ENCODE measurements at regions not wholly inside any gene's neighbourhood (a gene's known extent, or its start where the extent isn't known, plus 50 kb on each side); places are given as distances from the start of the nearest gene placed in this dataset.

DNA sequence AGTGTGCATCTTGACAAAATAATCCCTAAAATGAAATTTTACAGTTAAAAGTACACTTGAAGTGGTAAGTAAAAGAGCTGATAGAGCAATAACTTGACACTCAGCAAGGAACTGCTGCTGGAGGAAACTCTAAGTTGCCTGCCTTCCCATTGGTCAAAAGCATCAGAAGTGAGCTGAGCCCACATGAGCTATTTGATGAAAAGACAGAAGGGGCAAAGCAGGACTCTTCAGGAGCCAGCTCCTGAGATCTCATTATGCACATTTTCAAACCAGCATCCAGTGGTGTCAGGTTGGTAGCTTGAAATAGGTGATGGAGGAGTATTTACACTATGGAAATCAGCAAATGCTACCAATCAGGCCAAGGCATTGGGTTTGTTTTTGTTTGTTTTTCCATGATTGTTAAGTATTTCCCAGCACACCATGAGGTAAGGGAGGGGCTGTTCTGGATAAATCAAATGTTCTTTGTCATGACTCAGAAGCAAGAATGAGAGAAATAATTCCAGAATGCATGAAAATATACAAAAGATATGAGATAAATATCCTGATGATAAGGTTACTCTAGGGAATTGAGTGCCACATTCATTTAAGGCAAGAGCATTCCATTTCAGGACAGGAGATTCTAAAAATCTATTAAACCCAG is 316.6 kb downstream of the SNX13 start:
- TF ChIP-seq TAF1 (IDR thresholded peaks at IDR 0.05; ENCODE audit: borderline replicate concordance, low read depth, low read length), result no peak
- no peak for TF ChIP-seq POLR2A (IDR thresholded peaks at IDR 0.05; ENCODE audit: low read depth, low read length)
